H1 (cell line): ENCODE measurements at regions not wholly inside any gene's neighbourhood (a gene's known extent, or its start where the extent isn't known, plus 50 kb on each side); places are given as distances from the start of the nearest gene placed in this dataset.

Source experiments
- CTCF ChIA-PET: fragments of 300-600 bp; sonication (Branson Sonifier 250); formaldehyde crosslinking; loops from one replicate; lab custom pipeline; 2021; ENCODE audit not compliant: partially characterized antibody; lab: Charles Lee
- POLR2A ChIA-PET: fragments of 300-600 bp; sonication (Branson Sonifier 250); formaldehyde crosslinking; loops from one replicate; lab custom pipeline; 2021; ENCODE audit warnings: inconsistent platforms; ENCODE audit not compliant: partially characterized antibody; lab: Charles Lee
- DNase-seq, 2 experiments: peaks; one replicate each; pipeline versions ENCODE4 v3.0.0 to v3.0.0-alpha.2; 2010 to 2022; ENCODE audit warnings: low spot score in 2 of 2, low read depth in 1 of 2, mixed read lengths in 1 of 2
- FAIRE-seq: peaks from 2 replicates; lab custom pipeline; 2011; peaks lifted over from hg19 to GRCh38; lab: Jason Lieb, UNC
- H2AFZ ChIP-seq: 2 replicates; pipeline ENCODE4 v1.8.1; 2012; ENCODE audit warnings: low read length, inconsistent platforms
- H2AK5ac ChIP-seq: 2 replicates; pipeline ENCODE4 v1.6.1; 2013; ENCODE audit warnings: low read depth, low read length
- H2BK120ac ChIP-seq: replicated peaks from 2 replicates; pipeline ENCODE3; 2013; ENCODE audit warnings: low read depth, low read length, inconsistent platforms
- H2BK12ac ChIP-seq: 2 replicates; pipeline ENCODE4 v1.6.1; 2013; ENCODE audit warnings: low read depth, low read length
- H2BK15ac ChIP-seq: 2 replicates; pipeline ENCODE4 v1.6.1; 2013; ENCODE audit warnings: low read length
- H2BK20ac ChIP-seq: 2 replicates; pipeline ENCODE4 v1.6.1; 2013; ENCODE audit warnings: low read length
- H2BK5ac ChIP-seq: 2 replicates; pipeline ENCODE4 v1.6.1; 2013; ENCODE audit warnings: low read depth, low read length
- H3K14ac ChIP-seq: 2 replicates; pipeline ENCODE4 v1.6.1; 2013; ENCODE audit warnings: inconsistent platforms; ENCODE audit not compliant: insufficient read length
- H3K18ac ChIP-seq: 2 replicates; pipeline ENCODE4 v1.6.1; 2013; ENCODE audit warnings: low read length; ENCODE audit errors: extremely low read depth
- H3K23ac ChIP-seq: 2 replicates; pipeline ENCODE4 v1.6.1; 2013; ENCODE audit warnings: inconsistent platforms; ENCODE audit not compliant: insufficient read length
- H3K23me2 ChIP-seq: 2 replicates; pipeline ENCODE4 v1.6.1; 2013; ENCODE audit warnings: low read depth, low read length
- H3K27ac ChIP-seq: 2 replicates; pipeline ENCODE4 v1.6.1; 2011; ENCODE audit warnings: low read depth, low read length, inconsistent platforms
- H3K27me3 ChIP-seq, 4 experiments: replicated peaks in 1 of 4; 1 replicate in 1 of 4; 2 replicates in 3 of 4; pipeline versions ENCODE4 v1.6.1 to v1.8.1; 2011 to 2013; ENCODE audit warnings: low read length in 3 of 4, mild to moderate bottlenecking in 3 of 4, inconsistent platforms in 2 of 4, mixed read lengths in 2 of 4, moderate library complexity in 1 of 4; ENCODE audit not compliant: control insufficient read depth in 3 of 4, insufficient read depth in 3 of 4; ENCODE audit errors: extremely low read depth in 1 of 4
- H3K36me3 ChIP-seq, 4 experiments: 2 replicates each; pipeline versions ENCODE4 v1.6.1 to v1.8.1; 2011 to 2013; ENCODE audit warnings: mild to moderate bottlenecking in 4 of 4, low read length in 3 of 4, moderate library complexity in 2 of 4, control low read depth in 1 of 4, inconsistent platforms in 1 of 4; ENCODE audit not compliant: insufficient read depth in 4 of 4, control insufficient read depth in 2 of 4
- H3K4ac ChIP-seq: replicated peaks from 2 replicates; pipeline ENCODE3; 2013; ENCODE audit warnings: low read length, low read depth, mixed read lengths, inconsistent platforms; ENCODE audit not compliant: insufficient read length
- H3K4me1 ChIP-seq, 4 experiments: replicated peaks in 1 of 4; 1 replicate in 1 of 4; 2 replicates in 3 of 4; pipeline versions ENCODE4 v1.6.1 to v1.8.1; 2011 to 2013; ENCODE audit warnings: low read length in 3 of 4, inconsistent platforms in 2 of 4, mixed read lengths in 1 of 4; ENCODE audit not compliant: insufficient read depth in 4 of 4, control insufficient read depth in 3 of 4
- H3K4me2 ChIP-seq, 2 experiments: 2 replicates each; pipeline versions ENCODE4 v1.6.1 to v1.8.1; 2011 to 2013; ENCODE audit warnings: low read depth in 2 of 2, low read length in 2 of 2, control low read depth in 1 of 2, inconsistent platforms in 1 of 2, mild to moderate bottlenecking in 1 of 2; ENCODE audit not compliant: insufficient read depth in 1 of 2
- H3K4me3 ChIP-seq, 4 experiments: fragments of 200-600, 300-600 bp in 1 of 4; sonication (generic), shearing (Covaris generic), sonication (Bioruptor Twin) in 1 of 4; 2 replicates each; pipeline versions ENCODE4 v1.5.1 to v1.8.1; 2011 to 2016; ENCODE audit warnings: low read length in 4 of 4, low read depth in 3 of 4, control low read depth in 2 of 4, inconsistent platforms in 2 of 4, mild to moderate bottlenecking in 2 of 4, mixed read lengths in 1 of 4, moderate library complexity in 1 of 4; ENCODE audit not compliant: insufficient read depth in 2 of 4; ENCODE audit errors: extremely low read depth in 1 of 4
- H3K56ac ChIP-seq: replicated peaks from 2 replicates; pipeline ENCODE3; 2013; ENCODE audit warnings: low read depth, mild to moderate bottlenecking, mixed read lengths, low read length, inconsistent platforms; ENCODE audit not compliant: insufficient read length
- H3K79me1 ChIP-seq: 2 replicates; pipeline ENCODE4 v1.6.1; 2013; ENCODE audit warnings: low read depth, low read length, control low read depth
- H3K79me2 ChIP-seq, 2 experiments: 2 replicates each; pipeline versions ENCODE4 v1.6.1 to v1.8.1; 2012 to 2013; ENCODE audit warnings: low read length in 2 of 2, mild to moderate bottlenecking in 2 of 2, inconsistent platforms in 1 of 2; ENCODE audit not compliant: insufficient read depth in 2 of 2, control insufficient read depth in 1 of 2
- H3K9ac ChIP-seq, 4 experiments: replicated peaks in 1 of 4; 1 replicate in 1 of 4; 2 replicates in 3 of 4; pipeline versions ENCODE4 v1.6.1 to v1.8.1; 2011 to 2013; ENCODE audit warnings: low read depth in 3 of 4, low read length in 3 of 4, control low read depth in 2 of 4, mild to moderate bottlenecking in 2 of 4, moderate library complexity in 2 of 4, inconsistent platforms in 1 of 4; ENCODE audit errors: extremely low read depth in 1 of 4
- H3K9me3 ChIP-seq, 2 experiments: 2 replicates each; pipeline versions ENCODE4 v1.6.1 to v1.8.1; 2012 to 2013; ENCODE audit warnings: mild to moderate bottlenecking in 2 of 2, moderate library complexity in 2 of 2, control low read depth in 1 of 2, inconsistent platforms in 1 of 2, low read depth in 1 of 2, low read length in 1 of 2, mixed read lengths in 1 of 2; ENCODE audit not compliant: insufficient read depth in 2 of 2
- H4K20me1 ChIP-seq, 2 experiments: replicated peaks in 1 of 2; 2 replicates each; pipeline versions ENCODE3 to v1.8.1; 2011 to 2013; ENCODE audit warnings: inconsistent platforms in 2 of 2, low read length in 2 of 2, mild to moderate bottlenecking in 1 of 2; ENCODE audit not compliant: insufficient read depth in 2 of 2, control insufficient read depth in 1 of 2
- H4K5ac ChIP-seq: 2 replicates; pipeline ENCODE4 v1.6.1; 2013; ENCODE audit warnings: low read length, low read depth, mixed read lengths, inconsistent platforms; ENCODE audit not compliant: insufficient read length
- H4K8ac ChIP-seq: 2 replicates; pipeline ENCODE4 v1.8.0; 2013; ENCODE audit warnings: mild to moderate bottlenecking, moderate library complexity, low read length, inconsistent platforms; ENCODE audit not compliant: insufficient read depth; ENCODE audit errors: extremely low read depth
- H4K91ac ChIP-seq: replicated peaks from 2 replicates; pipeline ENCODE3; 2013; ENCODE audit warnings: low read length, mixed read lengths, inconsistent platforms; ENCODE audit not compliant: insufficient read length
- ATF3 ChIP-seq: IDR thresholded peaks from 2 replicates; pipeline ENCODE4 v1.6.1; 2011; ENCODE audit warnings: low read depth, mild to moderate bottlenecking, low read length; ENCODE audit not compliant: insufficient read depth
- BRCA1 ChIP-seq: IDR thresholded peaks from 2 replicates; pipeline ENCODE4 v1.6.1; 2012; ENCODE audit warnings: low read depth, low read length, improper control_type of control experiment
- CREB1 ChIP-seq: IDR thresholded peaks from 2 replicates; pipeline ENCODE4 v1.6.1; 2012; ENCODE audit warnings: inconsistent platforms
- E2F6 ChIP-seq: IDR thresholded peaks from 2 replicates; pipeline ENCODE4 v1.6.1; 2012; ENCODE audit warnings: inconsistent platforms
- GTF2F1 ChIP-seq: IDR thresholded peaks from 2 replicates; pipeline ENCODE4 v1.6.1; 2012; ENCODE audit warnings: low read depth, low read length, improper control_type of control experiment, borderline replicate concordance
- HDAC2 ChIP-seq, 2 experiments: fragments of 300-600 bp in 1 of 2; sonication (generic) in 1 of 2; IDR thresholded peaks; 2 replicates each; pipeline ENCODE4 v1.6.1; 2011 to 2012; ENCODE audit warnings: low read depth in 2 of 2, low read length in 2 of 2, mild to moderate bottlenecking in 2 of 2, moderate library complexity in 2 of 2, borderline replicate concordance in 1 of 2, inconsistent platforms in 1 of 2
- JUN ChIP-seq: IDR thresholded peaks from 2 replicates; pipeline ENCODE4 v1.6.1; 2011; ENCODE audit warnings: low read depth, mild to moderate bottlenecking, improper control_type of control experiment, low read length
- KDM1A ChIP-seq: fragments of 200-600, 300-600 bp; sonication (generic); IDR thresholded peaks from 2 replicates; pipeline ENCODE4 v1.7.1; 2016; ENCODE audit warnings: mild to moderate bottlenecking, low read length, borderline replicate concordance
- RBBP5 ChIP-seq: IDR thresholded peaks from 2 replicates; pipeline ENCODE4 v1.7.1; 2012; ENCODE audit warnings: low read depth, mild to moderate bottlenecking, inconsistent platforms, low read length, moderate library complexity, borderline replicate concordance
- RXRA ChIP-seq: IDR thresholded peaks from 2 replicates; pipeline ENCODE4 v1.6.1; 2011; ENCODE audit warnings: low read depth, mild to moderate bottlenecking, low read length, moderate library complexity; ENCODE audit not compliant: insufficient read depth
- SAP30 ChIP-seq: fragments of 300-600 bp; sonication (generic); IDR thresholded peaks from 2 replicates; pipeline ENCODE4 v1.7.1; 2012; ENCODE audit warnings: low read length, moderate library complexity, mild to moderate bottlenecking, inconsistent platforms; ENCODE audit not compliant: insufficient read depth, insufficient replicate concordance
- SP2 ChIP-seq: IDR thresholded peaks from 2 replicates; pipeline ENCODE4 v1.6.1; 2012; ENCODE audit warnings: mild to moderate bottlenecking, low read length, inconsistent platforms
- YY1 ChIP-seq: IDR thresholded peaks from 2 replicates; pipeline ENCODE4 v1.6.1; 2011; ENCODE audit warnings: low read depth, mild to moderate bottlenecking, low read length
- ZNF274 ChIP-seq: IDR thresholded peaks from 2 replicates; pipeline ENCODE4 v1.7.0; 2012; ENCODE audit warnings: low read length, borderline replicate concordance; ENCODE audit errors: extremely low read depth
- WGBS, 2 experiments: shearing (Covaris generic) in 1 of 2; methylation state at CpG; one replicate each; pipeline versions ENCODE4 v1.1.6 to v1.1.7; 2013 to 2015; ENCODE audit warnings: low lambda C conversion rate in 2 of 2, mixed read lengths in 2 of 2, inconsistent platforms in 1 of 2, low coverage in 1 of 2, missing lambda C conversion rate in 1 of 2; ENCODE audit not compliant: insufficient replicate concordance in 2 of 2, insufficient coverage in 1 of 2, insufficient read length in 1 of 2; ENCODE audit errors: extremely low coverage in 1 of 2, missing lambda C conversion rate in 1 of 2; 5-methylcytosine and 5-hydroxymethylcytosine counted together

GRCh38 chr10:65219444-65219843, 1698.2 kb downstream of the REEP3 start:
- CTCF ChIA-PET, result interaction anchor here (1.8 kb wide), 1 partner anchor 14 kb away, joined by 6 read pairs; no protein-coding TSS in a partner anchor
- TF ChIP-seq GTF2F1, result no peak
- no peak for TF ChIP-seq ZNF274
- TF ChIP-seq YY1, result no peak
- no peak for TF ChIP-seq JUN
- TF ChIP-seq BRCA1, result no peak
- TF ChIP-seq SP2, result no peak
- TF ChIP-seq RBBP5, result no peak
- no peak for TF ChIP-seq KDM1A
- no peak for TF ChIP-seq SAP30
- no peak for TF ChIP-seq RXRA
- no peak for TF ChIP-seq HDAC2 (IDR thresholded peaks at IDR 0.05; ENCODE audit: borderline replicate concordance in 1 of 2, low read depth in 2 of 2, low read length in 2 of 2)
- no peak for TF ChIP-seq ATF3
- no peak for TF ChIP-seq E2F6
- TF ChIP-seq CREB1, result no peak

More at GRCh38 chr10:65219444-65219843, 1698.2 kb downstream of the REEP3 start:
- Histone ChIP-seq H2AK5ac (no peak overlapping the region), H2BK20ac (no peak overlapping the region), H4K20me1 (no peaks in the 10 kb centered on the region), H3K4me2 (no peak overlapping the region), H2AFZ (peak overlapping the region; percentile 70; the same call in 1 of the 2 replicates), H3K27me3 (no peaks in the 10 kb centered on the region), H2BK12ac (no peak overlapping the region), H3K56ac (no peak overlapping the region), H3K9me3 (no peaks in the 10 kb centered on the region), H3K4me1 (no peaks in the 10 kb centered on the region), H4K8ac (no peak overlapping the region), H3K4me3 (no peak overlapping the region), H2BK5ac (no peak overlapping the region), H3K27ac (no peak overlapping the region), H2BK15ac (no peak overlapping the region), H3K9ac (no peak overlapping the region), H3K36me3 (no peaks in the 10 kb centered on the region), H4K91ac (no peak overlapping the region), H3K23me2 (no peaks in the 10 kb centered on the region), H4K5ac (no peak overlapping the region), H3K14ac (no peak overlapping the region), H3K18ac (no peak overlapping the region), H3K4ac (no peak overlapping the region), H3K23ac (no peak overlapping the region), H3K79me1 (no peaks in the 10 kb centered on the region), H3K79me2 (no peaks in the 10 kb centered on the region), H2BK120ac (no peak overlapping the region)
- FAIRE-seq (no peak), DNase-seq (no peak)
- WGBS, 2 experiments, result 89% methylated on average over 3 of the region's 3 CpGs; no CpG with 5 or more reads in 1 of the 2 experiments
- POLR2A ChIA-PET, result no interaction called here
